ENCODE measurements at regions not wholly inside any gene's neighbourhood (a gene's known extent, or its start where the extent isn't known, plus 50 kb on each side); places are given as distances from the start of the nearest gene placed in this dataset.

DNA sequence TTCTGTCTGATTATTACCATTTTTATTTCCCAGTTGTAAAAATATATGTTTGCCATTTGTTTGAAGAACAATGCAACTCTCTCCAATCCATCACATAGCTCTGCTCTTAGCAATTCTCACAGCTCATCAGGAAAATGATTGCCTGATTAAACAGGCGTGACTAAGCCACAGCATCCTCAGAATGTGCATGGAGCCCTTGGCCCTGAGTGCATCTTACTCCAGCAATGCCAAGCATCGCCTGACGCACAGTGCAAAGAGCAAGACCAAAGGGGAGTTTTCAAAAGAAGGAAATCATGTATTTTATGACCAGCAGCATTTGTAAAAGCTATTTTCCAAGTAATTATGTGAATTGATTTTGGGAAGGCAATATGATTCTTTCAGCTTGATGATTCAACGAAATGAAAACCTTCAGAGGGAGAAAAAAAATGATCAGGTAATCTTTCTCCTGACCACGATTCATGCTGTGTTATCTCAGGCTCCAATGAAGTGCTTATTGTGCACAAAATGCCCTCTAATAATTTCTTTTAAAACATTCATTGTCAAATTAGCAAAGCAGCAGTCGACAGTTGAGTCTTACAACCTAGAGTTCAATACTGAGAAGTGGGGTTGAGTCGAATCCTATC lies 138.0 kb upstream of the FAM9B start:
- SMC1A ChIA-PET (ENCODE audit: uncharacterized antibody, unreplicated experiment): interaction anchor here (1.1 kb wide), 1 partner anchor 13 kb away, joined by 3 read pairs; no protein-coding TSS in a partner anchor
- Histone ChIP-seq H3K4me1 (ENCODE audit: control insufficient read depth, insufficient read depth, low read length) (no peaks in the 10 kb centered on the region), H2AFZ (ENCODE audit: control insufficient read depth, low read depth, low read length) (no peak overlapping the region), H3K4me3 (no peak overlapping the region), H3K36me3 (ENCODE audit: control insufficient read depth in 2 of 2, insufficient read depth in 2 of 2, low read length in 1 of 2) (no peaks in the 10 kb centered on the region), H3K27me3 (replicated peaks in 1 of 2; ENCODE audit: control insufficient read depth in 2 of 2, insufficient read depth in 2 of 2, low read length in 1 of 2) (no peaks in the 10 kb centered on the region), H3K9ac (ENCODE audit: control insufficient read depth, insufficient read depth, low read length) (no peak overlapping the region), H3K9me3 (replicated peaks; ENCODE audit: control insufficient read depth, insufficient read depth, low read length) (no peaks in the 10 kb centered on the region), H3K4me2 (ENCODE audit: control insufficient read depth, insufficient read depth) (no peak overlapping the region), H3K27ac (ENCODE audit: control insufficient read depth, insufficient read depth) (no peak overlapping the region), H4K20me1 (ENCODE audit: control insufficient read depth, insufficient read depth) (no peaks in the 10 kb centered on the region), H3K79me2 (ENCODE audit: control insufficient read depth, insufficient read depth, low read length) (no peaks in the 10 kb centered on the region)
- DNase-seq (ENCODE audit: low read depth, low spot score) (no peak), ATAC-seq (no peak), FAIRE-seq (no peak)
- intact Hi-C loops (cut with micrococcal nuclease; ENCODE audit: unreplicated experiment): no loop called here
- POLR2A ChIA-PET: no interaction called here
- WGBS (ENCODE audit: insufficient coverage, insufficient replicate concordance, low lambda C conversion rate, missing lambda C conversion rate): 23% methylated on average over 7 of the region's 7 CpGs
- RAD21 ChIA-PET (ENCODE audit: unreplicated experiment): no interaction called here
- TF ChIP-seq NR2F1 (conservative IDR thresholded peaks at IDR 0.05) (no peak), RBBP5 (conservative IDR thresholded peaks at IDR 0.05) (no peak), IKZF1 (conservative IDR thresholded peaks at IDR 0.05) (no peak), RAD51 (IDR thresholded peaks at IDR 0.05) (no peak), TCF7 (IDR thresholded peaks at IDR 0.05; ENCODE audit: borderline replicate concordance) (no peak), TCF3 (IDR thresholded peaks at IDR 0.05; ENCODE audit: borderline replicate concordance, insufficient read depth, low read depth, low read length) (no peak), ZNF274 (IDR thresholded peaks at IDR 0.05; ENCODE audit: insufficient read depth, insufficient read length) (no peak), POLR2AphosphoS2 (IDR thresholded peaks at IDR 0.05; ENCODE audit: low read depth, low read length) (no peak)
- TF ChIP-seq, protein P1, sequence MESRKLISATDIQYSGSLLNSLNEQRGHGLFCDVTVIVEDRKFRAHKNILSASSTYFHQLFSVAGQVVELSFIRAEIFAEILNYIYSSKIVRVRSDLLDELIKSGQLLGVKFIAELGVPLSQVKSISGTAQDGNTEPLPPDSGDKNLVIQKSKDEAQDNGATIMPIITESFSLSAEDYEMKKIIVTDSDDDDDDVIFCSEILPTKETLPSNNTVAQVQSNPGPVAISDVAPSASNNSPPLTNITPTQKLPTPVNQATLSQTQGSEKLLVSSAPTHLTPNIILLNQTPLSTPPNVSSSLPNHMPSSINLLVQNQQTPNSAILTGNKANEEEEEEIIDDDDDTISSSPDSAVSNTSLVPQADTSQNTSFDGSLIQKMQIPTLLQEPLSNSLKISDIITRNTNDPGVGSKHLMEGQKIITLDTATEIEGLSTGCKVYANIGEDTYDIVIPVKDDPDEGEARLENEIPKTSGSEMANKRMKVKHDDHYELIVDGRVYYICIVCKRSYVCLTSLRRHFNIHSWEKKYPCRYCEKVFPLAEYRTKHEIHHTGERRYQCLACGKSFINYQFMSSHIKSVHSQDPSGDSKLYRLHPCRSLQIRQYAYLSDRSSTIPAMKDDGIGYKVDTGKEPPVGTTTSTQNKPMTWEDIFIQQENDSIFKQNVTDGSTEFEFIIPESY (IDR thresholded peaks at IDR 0.05): no peak
- TF ChIP-seq, protein P2, sequence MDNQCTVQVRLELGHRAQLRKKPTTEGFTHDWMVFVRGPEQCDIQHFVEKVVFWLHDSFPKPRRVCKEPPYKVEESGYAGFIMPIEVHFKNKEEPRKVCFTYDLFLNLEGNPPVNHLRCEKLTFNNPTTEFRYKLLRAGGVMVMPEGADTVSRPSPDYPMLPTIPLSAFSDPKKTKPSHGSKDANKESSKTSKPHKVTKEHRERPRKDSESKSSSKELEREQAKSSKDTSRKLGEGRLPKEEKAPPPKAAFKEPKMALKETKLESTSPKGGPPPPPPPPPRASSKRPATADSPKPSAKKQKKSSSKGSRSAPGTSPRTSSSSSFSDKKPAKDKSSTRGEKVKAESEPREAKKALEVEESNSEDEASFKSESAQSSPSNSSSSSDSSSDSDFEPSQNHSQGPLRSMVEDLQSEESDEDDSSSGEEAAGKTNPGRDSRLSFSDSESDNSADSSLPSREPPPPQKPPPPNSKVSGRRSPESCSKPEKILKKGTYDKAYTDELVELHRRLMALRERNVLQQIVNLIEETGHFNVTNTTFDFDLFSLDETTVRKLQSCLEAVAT (IDR thresholded peaks at IDR 0.05): no peak
- TF ChIP-seq, protein P3, sequence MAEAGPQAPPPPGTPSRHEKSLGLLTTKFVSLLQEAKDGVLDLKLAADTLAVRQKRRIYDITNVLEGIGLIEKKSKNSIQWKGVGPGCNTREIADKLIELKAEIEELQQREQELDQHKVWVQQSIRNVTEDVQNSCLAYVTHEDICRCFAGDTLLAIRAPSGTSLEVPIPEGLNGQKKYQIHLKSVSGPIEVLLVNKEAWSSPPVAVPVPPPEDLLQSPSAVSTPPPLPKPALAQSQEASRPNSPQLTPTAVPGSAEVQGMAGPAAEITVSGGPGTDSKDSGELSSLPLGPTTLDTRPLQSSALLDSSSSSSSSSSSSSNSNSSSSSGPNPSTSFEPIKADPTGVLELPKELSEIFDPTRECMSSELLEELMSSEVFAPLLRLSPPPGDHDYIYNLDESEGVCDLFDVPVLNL (IDR thresholded peaks at IDR 0.05; ENCODE audit: low read depth, low read length): no peak
- CTCF ChIA-PET: no interaction called here
- BruUV-seq (replicated peaks): no TSS peak
- in situ Hi-C loops (cut with MboI): no loop called here

Data from GM12878 (cell line).